ENCODE measurements at regions not wholly inside any gene's neighbourhood (a gene's known extent, or its start where the extent isn't known, plus 50 kb on each side); places are given as distances from the start of the nearest gene placed in this dataset.
"Not testable (repeated sequence)": the region's sequence is repeated elsewhere in the genome, so short reads cannot be mapped to it uniquely, and the experiment has no call there.

- no peaks in the 10 kb centered on the region for H3K9me3 Mint-ChIP-seq
- Histone ChIP-seq H3K36me3 (ENCODE audit: control insufficient read depth, insufficient read depth, low read length) (no peaks in the 10 kb centered on the region), H3K27ac (ENCODE audit: low read length) (no peak overlapping the region), H3K9me3 (ENCODE audit: control insufficient read depth, insufficient read depth, low read length) (no peaks in the 10 kb centered on the region), H3K4me1 (ENCODE audit: control insufficient read depth, insufficient read depth, low read length) (no peaks in the 10 kb centered on the region), H3K4me3 (ENCODE audit: low read length) (no peak overlapping the region), H3K27me3 (ENCODE audit: control insufficient read depth, insufficient read depth, low read length) (peaks cover 2% of the 10 kb centered on the region)
- no CpG with 5 or more reads among the region's 2 CpGs for WGBS (ENCODE audit: insufficient coverage)
- H3K4me3 Mint-ChIP-seq, result no peak overlapping the region
- intact Hi-C loops (cut with micrococcal nuclease), result no loop called here
- TF ChIP-seq CTCF (IDR thresholded peaks at IDR 0.05), result no peak
- H3K4me1 Mint-ChIP-seq, result peaks cover under 1% of the 10 kb centered on the region in 2 donors
- ATAC-seq (no peak), DNase-seq (no peak)
- peaks cover 0 to 7% of the 10 kb centered on the region in 2 donors for H3K27me3 Mint-ChIP-seq (ENCODE audit: low read depth in 2 of 2)
- no peak overlapping the region for H3K27ac Mint-ChIP-seq
- H3K36me3 Mint-ChIP-seq, result no peaks in the 10 kb centered on the region
Observed at GRCh38 chr10:15428681-15429080, 57.6 kb upstream of the FAM171A1 start.

GRCh38 chr10:15427843-15428414 is 56.8 kb upstream of the FAM171A1 start:
- WGBS (ENCODE audit: insufficient coverage), result 25% methylated on average over 1 of the region's 5 CpGs
- Mint-ChIP-seq H3K36me3 (no peaks in the 10 kb centered on the region), H3K27me3 (ENCODE audit: low read depth in 2 of 2) (peaks cover 0 to 12% of the 10 kb centered on the region in 2 donors), H3K4me3 (no peak overlapping the region), H3K27ac (no peak overlapping the region), H3K9me3 (no peaks in the 10 kb centered on the region), H3K4me1 (no peaks in the 10 kb centered on the region)
- intact Hi-C loops (cut with micrococcal nuclease), result no loop called here
- Histone ChIP-seq H3K27me3 (ENCODE audit: control insufficient read depth, insufficient read depth, low read length) (peaks cover 2% of the 10 kb centered on the region), H3K27ac (ENCODE audit: low read length) (no peak overlapping the region), H3K9me3 (ENCODE audit: control insufficient read depth, insufficient read depth, low read length) (no peaks in the 10 kb centered on the region), H3K4me1 (ENCODE audit: control insufficient read depth, insufficient read depth, low read length) (no peaks in the 10 kb centered on the region), H3K36me3 (ENCODE audit: control insufficient read depth, insufficient read depth, low read length) (no peaks in the 10 kb centered on the region), H3K4me3 (ENCODE audit: low read length) (no peak overlapping the region)
- no peak for TF ChIP-seq CTCF (IDR thresholded peaks at IDR 0.05)
- DNase-seq (peak in 1 of 2 donors; percentile 9), ATAC-seq (no peak)

- no peak overlapping the region for H3K27ac Mint-ChIP-seq
- no peaks in the 10 kb centered on the region for H3K9me3 Mint-ChIP-seq
- H3K27me3 ChIP-seq (ENCODE audit: control insufficient read depth, insufficient read depth, low read length), result peaks cover 2% of the 10 kb centered on the region
- H3K27me3 Mint-ChIP-seq (ENCODE audit: low read depth in 2 of 2), result peaks cover 0 to 20% of the 10 kb centered on the region in 2 donors
- H3K4me3 ChIP-seq (ENCODE audit: low read length), result no peak overlapping the region
- intact Hi-C loops (cut with micrococcal nuclease), result no loop called here
- H3K27ac ChIP-seq (ENCODE audit: low read length), result no peak overlapping the region
- H3K36me3 Mint-ChIP-seq, result no peaks in the 10 kb centered on the region
- H3K36me3 ChIP-seq (ENCODE audit: control insufficient read depth, insufficient read depth, low read length), result no peaks in the 10 kb centered on the region
- ATAC-seq (no peak), DNase-seq (no peak)
- WGBS (ENCODE audit: insufficient coverage), result 65% methylated on average over 14 of the region's 15 CpGs
- no peaks in the 10 kb centered on the region for H3K9me3 ChIP-seq (ENCODE audit: control insufficient read depth, insufficient read depth, low read length)
- no peak overlapping the region for H3K4me3 Mint-ChIP-seq
- H3K4me1 Mint-ChIP-seq, result no peaks in the 10 kb centered on the region
- H3K4me1 ChIP-seq (ENCODE audit: control insufficient read depth, insufficient read depth, low read length), result no peaks in the 10 kb centered on the region
- TF ChIP-seq CTCF (IDR thresholded peaks at IDR 0.05), result no peak
Observed at GRCh38 chr10:15426558-15426957, 55.5 kb upstream of the FAM171A1 start.

- peaks cover 2% of the 10 kb centered on the region for H3K27me3 ChIP-seq (ENCODE audit: control insufficient read depth, insufficient read depth, low read length)
- no peak overlapping the region for H3K4me3 Mint-ChIP-seq
- intact Hi-C loops (cut with micrococcal nuclease), result no loop called here
- no peak overlapping the region for H3K27ac Mint-ChIP-seq
- ATAC-seq (no peak), DNase-seq (no peak)
- H3K4me1 ChIP-seq (ENCODE audit: control insufficient read depth, insufficient read depth, low read length), result no peaks in the 10 kb centered on the region
- no peaks in the 10 kb centered on the region for H3K4me1 Mint-ChIP-seq
- no peaks in the 10 kb centered on the region for H3K9me3 Mint-ChIP-seq
- H3K36me3 ChIP-seq (ENCODE audit: control insufficient read depth, insufficient read depth, low read length), result no peaks in the 10 kb centered on the region
- H3K9me3 ChIP-seq (ENCODE audit: control insufficient read depth, insufficient read depth, low read length), result no peaks in the 10 kb centered on the region
- no peak overlapping the region for H3K4me3 ChIP-seq (ENCODE audit: low read length)
- no peak overlapping the region for H3K27ac ChIP-seq (ENCODE audit: low read length)
- H3K27me3 Mint-ChIP-seq (ENCODE audit: low read depth in 2 of 2), result peaks cover 0 to 16% of the 10 kb centered on the region in 2 donors
- WGBS (ENCODE audit: insufficient coverage), result 94% methylated on average over 29 of the region's 29 CpGs
- no peak for TF ChIP-seq CTCF (IDR thresholded peaks at IDR 0.05)
- no peaks in the 10 kb centered on the region for H3K36me3 Mint-ChIP-seq
Observed at GRCh38 chr10:15426115-15426514, 55.0 kb upstream of the FAM171A1 start.

DNA sequence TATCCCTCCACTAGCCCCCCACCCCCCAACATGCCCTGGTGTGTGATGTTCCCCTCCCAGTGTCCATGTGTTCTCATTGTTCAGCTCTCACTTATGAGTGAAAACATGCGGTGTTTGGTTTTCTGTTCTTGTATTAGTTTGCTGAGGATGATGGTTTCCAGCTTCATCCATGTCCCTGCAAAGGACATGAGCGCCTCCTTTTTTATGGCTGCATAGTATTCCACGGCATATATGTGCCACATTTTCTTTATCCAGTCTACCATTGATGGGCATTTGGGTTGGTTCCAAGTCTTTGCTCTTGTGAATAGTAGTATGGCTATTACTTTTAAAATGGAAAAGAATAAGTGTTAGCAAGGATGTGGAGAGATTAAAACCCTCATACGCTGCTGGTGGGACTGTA is 50.8 kb upstream of the FAM171A1 start:
- H3K27me3 ChIP-seq (ENCODE audit: control insufficient read depth, insufficient read depth, low read length); H3K27ac ChIP-seq (ENCODE audit: low read length); H3K4me1 Mint-ChIP-seq; H3K4me3 ChIP-seq (ENCODE audit: low read length); H3K36me3 ChIP-seq (ENCODE audit: control insufficient read depth, insufficient read depth, low read length); ATAC-seq; H3K4me1 ChIP-seq (ENCODE audit: control insufficient read depth, insufficient read depth, low read length); DNase-seq; H3K9me3 Mint-ChIP-seq; H3K27ac Mint-ChIP-seq; H3K9me3 ChIP-seq (ENCODE audit: control insufficient read depth, insufficient read depth, low read length); H3K4me3 Mint-ChIP-seq; intact Hi-C loops (cut with micrococcal nuclease); H3K36me3 Mint-ChIP-seq: not testable (repeated sequence)
- 98% methylated on average over 4 of the region's 4 CpGs for WGBS (ENCODE audit: insufficient coverage)
- peaks cover 0 to 16% of the 10 kb centered on the region in 2 donors for H3K27me3 Mint-ChIP-seq (ENCODE audit: low read depth in 2 of 2)

Data from natural killer cell (primary cell).